ENCODE measurements at regions not wholly inside any gene's neighbourhood (a gene's known extent, or its start where the extent isn't known, plus 50 kb on each side); places are given as distances from the start of the nearest gene placed in this dataset.

DNA sequence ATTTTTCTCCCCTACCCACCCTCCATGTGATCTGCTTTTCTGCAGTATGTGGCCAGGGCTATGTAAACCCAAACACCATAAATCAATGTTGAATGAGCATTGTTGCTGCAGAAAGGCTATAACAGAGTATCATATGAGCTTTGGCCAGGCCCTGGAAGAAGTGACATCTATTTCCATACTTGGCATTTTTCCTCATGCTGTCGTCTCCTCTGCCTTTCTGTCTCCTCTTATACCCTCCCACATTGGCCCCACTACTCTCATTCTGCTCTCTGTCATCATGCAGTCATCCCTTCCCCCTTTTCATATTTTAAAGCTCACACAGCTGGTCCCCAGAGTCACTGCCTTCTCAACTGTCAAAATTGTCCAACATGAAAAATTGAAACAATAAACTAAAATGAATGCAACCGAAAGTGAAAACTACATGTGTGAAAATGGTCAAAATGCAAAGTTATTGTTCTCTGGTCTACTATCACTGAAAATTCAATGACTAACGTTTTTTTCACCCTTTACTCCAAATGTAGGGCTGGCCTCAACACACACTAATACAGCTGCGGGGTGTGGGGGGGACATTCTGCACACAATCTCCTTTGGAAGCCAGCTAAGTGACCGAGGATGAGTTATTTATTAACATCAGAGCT, 290.7 kb upstream of the TMPO start:
- no peak for DNase-seq

DNA sequence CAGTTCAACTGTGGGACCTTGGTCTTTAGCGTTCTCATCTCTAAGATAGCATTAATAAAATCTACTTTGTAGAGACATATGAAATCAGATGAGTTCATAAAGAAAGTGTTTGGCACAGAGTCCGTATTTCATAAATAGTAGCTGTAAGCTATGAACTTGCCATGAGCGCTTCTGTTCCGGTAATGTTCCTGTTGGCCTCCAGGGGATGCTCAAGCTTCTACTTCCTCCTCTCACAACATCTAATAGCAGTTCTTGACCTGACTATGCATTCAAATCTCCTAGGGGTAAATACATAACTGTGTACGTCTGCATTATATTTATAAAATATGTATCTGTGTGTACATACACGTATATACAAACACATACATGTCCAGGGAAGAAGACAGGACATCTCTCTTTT, 288.2 kb upstream of the TMPO start:
- no peak for DNase-seq

DNA sequence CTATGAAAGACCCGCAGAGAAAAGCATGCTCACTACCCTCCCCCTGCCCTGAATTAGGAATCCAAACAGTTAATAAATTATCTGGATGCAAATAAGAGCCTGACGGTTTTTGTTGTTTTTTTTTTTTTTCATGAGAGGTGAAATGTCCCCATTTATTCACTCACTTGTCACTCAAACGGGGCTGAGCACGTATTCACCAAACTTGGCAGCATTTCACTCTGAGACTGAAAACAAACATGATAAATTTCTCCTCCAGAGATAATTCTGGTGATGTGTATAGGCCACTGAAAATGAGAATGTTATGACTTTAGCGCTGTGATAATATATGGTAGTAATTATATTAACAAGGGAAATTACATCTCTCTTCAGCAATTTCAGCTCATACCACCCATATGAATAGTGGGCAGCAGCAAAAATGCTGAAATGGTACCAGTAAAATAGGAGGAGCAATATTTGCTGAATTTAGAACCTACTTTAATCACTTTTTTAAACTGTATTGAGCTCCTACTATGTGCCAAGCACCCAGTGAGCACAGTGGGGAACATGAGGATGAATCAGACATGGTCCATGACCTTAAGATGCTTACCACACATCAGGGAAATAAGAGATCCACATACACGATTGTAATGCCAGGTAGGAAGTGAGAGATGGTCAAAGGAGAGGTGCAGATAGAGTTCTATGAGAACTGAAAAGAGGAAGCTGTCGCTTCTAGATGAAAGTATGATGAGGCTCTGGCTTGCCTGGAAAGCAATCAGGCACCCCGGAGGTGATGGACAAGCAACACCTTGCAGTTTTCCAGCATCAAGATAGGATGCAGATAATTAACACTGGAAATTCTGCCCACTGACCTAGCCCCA, 286.5 kb upstream of the TMPO start:
- DNase-seq = peak; percentile 73

DNA sequence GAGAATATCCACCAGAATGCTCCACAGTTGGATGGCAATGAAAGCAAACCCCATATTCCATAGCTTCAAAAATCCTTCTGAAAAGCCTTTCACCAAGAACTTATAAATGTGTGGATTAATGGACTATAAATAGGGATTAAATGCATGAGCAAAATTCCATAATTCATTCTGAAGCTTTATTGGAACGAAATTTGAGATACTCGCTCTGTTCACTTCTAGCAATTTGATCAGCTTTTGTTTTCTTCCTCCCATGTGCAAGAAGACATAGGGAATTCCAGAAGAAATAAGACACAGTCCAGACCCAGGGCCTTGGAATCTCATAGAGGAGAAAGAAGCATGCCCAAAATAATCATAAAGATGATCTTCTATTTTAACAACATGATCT, 285.9 kb upstream of the TMPO start:
- no peak for DNase-seq

DNA sequence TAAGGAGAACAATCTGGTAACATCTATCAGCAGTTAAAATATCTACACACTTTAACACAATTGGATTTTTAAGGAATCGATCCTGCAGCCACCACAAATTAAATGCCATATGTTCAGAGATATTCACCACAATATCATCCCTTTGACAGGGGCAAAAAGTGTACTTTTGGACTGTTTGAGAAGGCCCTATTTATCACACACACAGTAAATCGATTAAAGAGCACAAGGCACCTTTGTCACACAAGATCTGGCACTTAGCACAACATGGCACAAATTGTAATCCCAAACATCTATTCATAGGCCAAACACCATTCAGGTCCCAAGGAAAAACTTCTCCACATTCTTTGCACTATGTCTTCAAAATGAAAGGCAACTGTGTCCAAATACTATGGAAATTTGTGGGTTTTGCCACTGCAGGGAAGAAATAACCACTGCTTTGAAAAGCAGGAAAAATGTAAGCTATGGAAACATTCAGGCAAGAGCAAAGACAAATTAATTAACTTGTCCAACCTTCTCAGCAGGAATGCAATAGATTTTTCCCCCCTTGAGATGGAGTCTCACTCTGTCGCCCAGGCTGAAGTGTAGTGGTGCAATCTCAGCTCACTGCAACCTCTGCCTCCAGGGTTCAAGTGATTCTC, 282.5 kb upstream of the TMPO start:
- DNase-seq = no peak

DNA sequence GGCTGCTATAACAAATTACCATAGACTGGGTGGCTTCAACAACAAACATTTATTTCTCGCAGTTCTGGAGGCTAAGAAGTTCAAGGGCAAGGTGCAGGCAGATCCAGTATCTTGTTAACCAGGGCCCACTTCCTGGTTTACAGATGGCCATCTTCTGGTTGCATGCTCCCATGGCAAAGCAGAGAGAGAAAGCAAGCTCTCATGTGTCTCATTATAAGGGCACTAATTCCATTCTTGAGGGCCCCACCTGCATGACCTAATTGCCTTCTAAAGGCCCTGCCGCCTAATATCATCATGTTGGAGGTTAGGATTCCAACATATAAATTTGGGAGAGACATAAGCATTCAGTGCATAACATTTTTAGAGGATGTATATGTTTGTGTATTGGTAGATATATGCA, 280.1 kb upstream of the TMPO start:
- DNase-seq = no peak

DNA sequence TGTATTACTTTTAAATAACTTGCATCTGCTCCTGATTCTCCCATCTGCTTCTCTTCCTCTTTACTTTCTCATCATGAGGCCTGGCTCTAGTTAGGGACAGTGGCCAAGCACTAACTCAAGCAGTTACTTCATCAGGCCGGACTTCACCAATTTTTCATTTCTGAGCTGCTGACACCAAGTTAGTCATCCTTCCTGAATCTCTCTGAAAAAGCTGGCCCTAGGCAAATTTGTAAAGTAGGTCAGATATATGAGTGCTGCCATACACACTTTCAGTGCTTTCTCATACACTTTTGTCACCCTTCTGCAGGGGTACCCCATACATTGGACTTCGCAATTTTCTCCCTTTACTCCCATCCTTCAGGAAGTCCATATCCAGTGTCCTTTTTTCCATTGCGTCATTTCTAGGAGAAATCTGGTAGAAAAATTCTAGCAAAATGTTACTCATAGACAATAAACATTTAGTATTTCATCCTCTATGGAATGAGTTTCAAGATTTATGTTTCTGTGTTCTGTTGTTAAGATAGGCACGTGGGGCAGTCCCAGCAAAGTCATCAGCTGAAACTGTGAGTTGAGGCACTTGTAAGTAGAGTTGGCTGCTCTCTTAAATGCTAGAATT, 276.8 kb upstream of the TMPO start:
- DNase-seq = no peak

DNA sequence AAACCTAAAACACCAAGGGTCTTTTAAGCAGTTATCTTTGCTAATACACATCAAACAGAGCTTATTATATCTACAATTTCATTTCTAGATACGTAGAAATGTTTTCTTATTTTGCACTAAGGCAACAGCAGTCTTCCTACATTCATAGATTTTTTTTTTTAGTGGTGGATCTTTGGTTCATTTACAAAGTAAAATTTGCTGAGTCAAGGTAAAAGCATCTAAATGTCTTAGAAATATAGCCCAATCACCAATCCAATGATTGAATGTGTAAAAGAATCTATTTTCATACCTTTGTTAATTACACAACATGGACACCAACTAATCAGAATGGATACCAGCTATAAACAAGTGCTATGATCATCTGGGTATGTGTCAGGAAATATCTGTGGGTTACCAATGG, 272.2 kb upstream of the TMPO start:
- no peak for DNase-seq

DNA sequence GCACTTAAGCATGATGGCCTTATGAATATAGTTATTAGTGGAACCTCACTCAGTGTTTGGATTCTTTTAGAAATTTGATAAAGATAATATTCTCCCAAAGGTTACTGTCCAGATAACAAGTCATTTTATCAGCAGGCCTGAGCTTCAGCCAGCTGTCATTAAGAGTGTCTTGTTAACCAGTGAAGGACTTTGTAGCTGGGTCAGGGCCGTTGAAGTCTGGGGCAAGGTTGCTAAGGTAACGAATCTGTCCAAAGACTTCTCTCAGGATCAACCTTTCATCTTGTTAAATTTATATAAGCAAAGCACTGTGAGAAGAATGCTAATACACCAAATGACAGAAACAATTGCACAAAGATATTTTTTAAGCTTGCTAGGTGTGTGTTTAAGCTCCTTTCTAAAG, 271.3 kb upstream of the TMPO start:
- no peak for DNase-seq

DNA sequence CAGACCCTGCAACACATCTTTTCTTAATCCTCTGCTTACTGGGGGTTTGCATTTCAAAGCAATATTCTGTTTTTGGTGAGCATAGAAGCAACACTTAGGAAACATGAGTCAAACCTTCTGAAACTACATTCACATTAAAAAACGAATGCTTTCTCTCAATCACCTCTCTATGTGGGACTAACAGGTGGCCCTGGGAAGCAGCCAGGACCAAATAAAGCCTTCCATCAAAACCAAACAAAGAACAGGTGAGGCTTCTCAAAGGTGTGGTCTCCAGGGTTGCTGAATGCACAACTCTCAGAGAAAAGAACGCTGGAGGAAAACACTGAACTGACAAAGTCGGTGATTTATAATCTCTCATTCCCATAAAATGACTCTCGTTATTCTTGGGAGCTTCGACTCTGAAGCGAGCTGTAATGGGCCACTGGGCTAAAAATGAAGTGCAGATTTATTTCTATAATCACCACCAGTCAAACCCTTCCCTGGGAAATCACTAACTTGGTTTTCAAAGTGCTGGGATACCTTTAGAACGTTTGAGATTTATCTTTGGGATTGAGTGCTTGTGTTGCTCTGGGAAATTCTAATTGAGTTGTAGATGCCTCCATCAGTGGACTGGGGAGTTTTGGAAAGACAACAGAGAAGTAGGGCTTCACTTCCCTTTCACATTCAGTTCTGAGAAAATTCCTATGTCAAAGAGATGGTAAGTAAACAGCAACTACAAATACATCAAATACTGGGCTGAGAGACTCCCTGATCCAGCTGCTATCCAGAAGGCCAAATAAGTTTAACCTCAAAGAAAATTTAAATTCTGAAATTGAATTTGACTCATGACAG, 262.0 kb upstream of the TMPO start:
- peak; percentile 71 for DNase-seq

DNA sequence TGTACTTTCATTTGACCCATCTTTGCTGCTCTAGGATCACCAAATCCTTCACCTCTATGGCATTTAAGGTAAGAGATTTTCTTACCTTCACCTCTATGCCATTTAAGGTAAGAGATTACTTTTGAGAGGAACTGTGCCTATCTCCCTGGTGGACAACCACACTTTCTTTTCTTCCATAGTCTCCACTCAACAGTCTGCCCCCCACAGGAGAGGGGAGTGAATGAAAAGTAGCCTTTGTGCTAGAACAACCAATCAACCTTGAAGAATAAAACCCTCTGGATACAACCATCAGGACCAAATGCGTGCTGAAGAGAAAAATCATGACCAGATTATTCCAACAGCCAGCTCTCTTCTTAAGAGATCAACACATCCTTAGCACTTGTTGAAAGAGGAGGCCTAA, 258.6 kb upstream of the TMPO start:
- DNase-seq = no peak

DNA sequence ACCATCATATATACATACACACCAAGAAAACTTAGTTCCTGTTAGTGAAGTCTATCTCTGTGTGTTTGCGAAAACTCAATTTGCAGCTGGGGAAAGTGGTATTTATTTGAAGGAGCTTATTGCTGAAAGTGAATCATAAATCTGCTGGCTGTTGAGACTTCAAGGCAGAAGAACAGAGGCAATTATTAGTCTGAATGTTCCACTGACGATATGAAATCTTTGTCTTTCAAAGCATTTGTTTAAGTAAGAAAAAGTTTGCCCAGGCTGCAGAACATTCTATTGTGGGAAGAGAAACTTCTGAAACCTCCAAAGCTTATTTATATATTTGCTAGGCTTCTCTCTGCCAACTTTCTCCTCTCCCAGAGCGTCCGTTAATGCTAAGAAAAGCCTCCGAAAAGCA, 255.7 kb upstream of the TMPO start:
- DNase-seq = no peak

DNA sequence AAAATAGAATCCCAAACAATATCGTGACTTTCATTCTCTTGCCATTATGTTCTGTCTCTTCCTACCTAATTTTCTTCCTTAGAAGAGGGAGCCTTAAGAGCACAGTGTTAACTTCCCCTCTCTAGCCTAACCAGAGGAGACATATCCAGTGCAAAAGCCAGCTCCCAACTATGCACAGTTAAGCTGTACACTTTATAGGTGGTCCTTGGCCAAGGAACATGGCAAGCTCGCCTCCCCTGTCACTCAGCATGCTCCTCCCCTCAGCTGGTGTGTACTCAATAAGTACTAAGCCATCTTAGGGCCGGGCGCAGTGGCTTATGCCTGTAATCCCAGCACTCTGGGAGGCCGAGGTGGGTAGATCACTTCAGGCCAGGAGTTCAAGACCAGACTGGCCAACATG, 255.1 kb upstream of the TMPO start:
- DNase-seq = no peak

DNA sequence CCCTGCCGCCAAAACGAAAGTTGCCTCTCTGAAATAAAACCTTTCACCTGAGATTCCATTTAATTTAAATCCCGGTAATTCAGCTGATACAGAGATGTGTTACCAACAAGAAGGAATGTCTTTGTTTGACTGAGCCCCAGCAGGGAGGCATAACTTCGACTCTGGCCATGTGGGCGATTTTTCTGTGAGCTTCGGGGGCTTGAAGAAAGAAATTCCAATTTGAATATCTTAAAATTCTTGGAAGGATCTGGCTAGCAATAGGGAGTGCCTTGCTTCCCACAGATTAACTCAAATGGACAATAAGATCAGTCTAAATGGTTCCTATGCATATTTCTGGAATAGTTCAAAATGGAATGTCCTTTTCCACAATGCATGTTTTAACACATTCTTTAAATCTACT, 252.5 kb upstream of the TMPO start:
- no peak for DNase-seq

DNA sequence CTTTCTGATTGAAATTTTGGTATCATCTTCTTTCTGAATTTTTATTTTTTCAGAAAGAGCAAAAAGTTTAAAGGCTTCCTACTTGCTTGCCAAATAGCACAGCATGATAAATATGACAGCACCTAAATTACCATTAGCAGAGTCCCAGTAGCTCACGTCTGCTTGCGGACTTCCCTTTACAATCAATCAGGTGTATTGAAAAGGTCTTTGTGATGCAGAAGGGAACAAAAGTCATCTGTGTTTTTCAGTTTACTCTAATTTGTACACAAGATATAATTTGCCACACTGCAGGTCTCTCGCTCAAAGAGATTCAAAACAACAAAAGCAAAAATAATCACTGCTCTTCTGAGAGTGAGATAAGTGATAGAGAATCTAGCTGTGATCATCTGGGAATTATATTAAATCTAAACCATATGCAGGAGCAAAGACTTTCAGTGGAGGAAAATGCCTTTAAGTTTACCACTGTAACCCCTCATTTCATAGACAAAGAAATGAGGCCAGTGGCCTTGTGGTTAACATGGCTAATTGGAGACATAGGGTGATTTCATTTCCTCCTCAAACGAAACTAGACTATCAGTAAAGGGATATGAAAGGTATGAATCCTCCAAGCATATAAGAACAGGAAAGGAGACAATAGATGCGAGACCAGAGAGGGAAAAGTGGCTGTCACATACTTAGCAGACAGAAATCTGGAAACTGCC, 240.8 kb upstream of the TMPO start:
- DNase-seq = no peak

DNA sequence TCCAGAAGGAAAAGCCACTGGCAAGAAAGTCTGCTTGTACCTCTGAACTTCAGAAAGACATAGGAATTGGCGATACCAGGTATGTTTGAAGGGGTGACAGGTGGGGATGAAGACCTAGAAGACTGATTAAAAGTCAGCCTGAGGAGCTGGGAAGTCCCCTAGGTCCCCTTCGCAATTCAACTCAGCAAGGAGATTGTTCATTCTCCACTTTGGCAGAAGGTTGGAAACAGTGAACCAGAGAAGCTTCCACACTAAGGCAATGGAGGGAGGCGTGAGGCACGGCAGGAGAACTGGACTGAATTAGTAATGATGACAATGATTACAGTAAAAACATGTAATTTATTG, 240.3 kb upstream of the TMPO start:
- DNase-seq = no peak

DNA sequence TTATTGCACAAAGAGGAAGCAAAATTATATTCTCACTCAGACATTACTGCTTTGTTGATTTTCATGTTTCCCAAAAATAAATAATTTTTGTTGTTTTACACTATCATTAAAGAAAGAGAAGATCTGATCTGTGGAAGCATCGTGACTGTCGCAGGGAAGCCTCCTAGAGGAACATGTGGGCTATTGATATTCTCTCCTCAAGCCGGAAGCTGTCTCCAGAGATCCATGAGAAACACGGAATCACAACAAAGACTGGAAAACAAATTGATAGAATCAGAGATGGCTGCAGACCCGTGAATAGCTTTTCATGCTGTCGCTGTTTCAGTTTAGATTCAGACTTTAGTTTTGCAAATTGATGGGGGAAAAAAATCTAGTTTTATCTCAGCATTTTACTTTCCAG, 235.2 kb upstream of the TMPO start:
- DNase-seq = no peak

DNA sequence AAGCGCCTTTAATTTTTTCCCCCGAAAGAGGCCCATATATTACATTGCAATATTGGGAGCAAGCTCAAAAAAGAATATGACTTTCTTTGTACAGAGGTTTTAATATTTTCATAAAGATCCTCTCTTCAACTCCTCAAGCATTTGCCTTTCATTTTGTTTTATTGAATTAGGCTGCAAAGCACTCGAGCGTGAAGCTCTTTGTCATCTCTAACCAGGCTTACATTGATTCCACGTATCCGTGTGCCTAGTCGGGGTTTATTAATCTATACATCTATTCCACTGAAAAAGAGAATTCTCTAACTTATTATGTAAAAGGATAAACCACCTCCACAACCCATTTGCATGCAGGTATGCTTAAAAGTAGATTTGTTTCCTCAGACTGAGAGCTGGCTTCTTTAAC, 234.8 kb upstream of the TMPO start:
- no peak for DNase-seq

DNA sequence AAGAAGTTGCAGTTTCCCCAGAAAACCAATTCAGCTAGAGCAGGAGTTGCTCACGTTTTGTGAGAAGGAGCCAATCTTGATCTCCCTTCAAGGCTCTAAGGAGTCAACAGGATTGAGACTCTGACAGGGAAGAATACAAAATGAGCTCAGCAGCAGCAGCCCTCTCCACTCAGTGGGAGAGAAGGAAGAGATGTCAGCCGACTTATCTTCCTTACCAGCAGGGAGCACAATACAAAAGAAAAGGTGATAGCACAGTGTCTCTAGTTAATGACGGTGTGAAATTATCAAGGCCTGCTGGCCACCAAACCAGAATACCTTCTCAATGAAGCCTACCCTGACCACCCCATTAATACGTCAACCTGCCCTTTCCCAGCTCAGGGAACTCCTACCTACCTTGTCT, 223.6 kb upstream of the TMPO start:
- DNase-seq = no peak

DNA sequence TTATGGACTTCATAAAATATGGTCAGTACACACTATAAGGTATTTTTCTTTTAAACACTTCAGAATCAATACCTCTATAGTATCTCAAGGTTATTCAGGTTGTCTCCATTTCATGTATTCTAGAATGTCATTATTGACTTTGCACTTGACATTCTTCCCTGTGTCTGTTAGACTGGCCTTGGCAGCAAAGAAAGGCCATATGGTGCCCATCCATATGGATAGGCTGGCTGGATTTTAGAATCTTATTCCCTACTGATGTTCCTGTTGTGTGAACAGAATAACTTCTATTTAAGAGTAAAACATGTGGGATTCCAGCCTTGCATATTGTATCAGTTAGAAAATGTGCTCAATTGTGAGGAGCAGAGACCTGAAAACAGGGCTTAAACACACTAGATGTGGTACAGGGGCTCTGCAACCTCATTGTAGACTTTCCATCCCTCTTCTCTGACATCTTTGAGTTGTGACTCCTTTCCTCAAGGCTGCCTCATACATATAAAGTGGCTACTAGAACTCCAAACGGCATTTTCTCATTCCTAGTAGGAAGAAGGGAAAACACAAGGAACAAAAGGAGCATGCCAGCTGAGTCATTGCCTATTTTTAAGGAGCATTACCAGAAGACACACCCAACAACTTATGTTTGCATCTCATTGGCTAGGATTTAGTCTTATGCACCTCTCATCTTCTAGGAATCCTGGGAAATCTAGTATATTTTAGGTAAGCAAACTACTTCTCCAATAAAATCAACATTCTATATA, 221.2 kb upstream of the TMPO start:
- no peak for DNase-seq

DNA sequence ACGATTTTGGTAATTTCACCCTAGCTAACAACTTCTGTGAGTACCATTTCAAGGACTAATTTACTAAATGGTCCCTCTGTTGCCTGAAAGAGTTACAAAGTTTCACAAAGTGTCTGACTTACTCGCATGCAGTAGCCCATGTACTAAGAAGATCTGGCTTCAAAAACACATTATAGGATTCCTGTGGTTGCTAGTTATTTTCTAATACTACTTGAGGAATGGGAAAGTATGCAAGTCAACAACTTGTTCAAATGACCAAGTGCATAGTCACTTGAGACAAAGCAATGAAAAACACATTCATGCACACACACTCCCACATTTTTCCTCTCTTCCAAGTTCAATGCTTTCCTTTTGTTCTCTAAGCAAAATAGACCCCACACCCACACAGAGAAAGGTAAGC, 219.7 kb upstream of the TMPO start:
- no peak for DNase-seq

All from NCI-H1105 (cell line).